ENCODE measurements at regions not wholly inside any gene's neighbourhood (a gene's known extent, or its start where the extent isn't known, plus 50 kb on each side); places are given as distances from the start of the nearest gene placed in this dataset.
"Not testable (repeated sequence)": the region's sequence is repeated elsewhere in the genome, so short reads cannot be mapped to it uniquely, and the experiment has no call there.

- Histone ChIP-seq H3K27ac (ENCODE audit: insufficient read depth, low read length) (no peak overlapping the region), H3K79me2 (ENCODE audit: control insufficient read depth, insufficient read depth, low read length) (no peaks in the 10 kb centered on the region), H3K9ac (ENCODE audit: insufficient read depth, low read length) (no peak overlapping the region), H3K36me3 (ENCODE audit: control insufficient read depth, insufficient read depth, low read length) (no peaks in the 10 kb centered on the region), H3K4me1 (ENCODE audit: control insufficient read depth, extremely low read depth, insufficient read depth, low read length) (no peaks in the 10 kb centered on the region), H3K4me3 (replicated peaks in 1 of 4; ENCODE audit: control extremely low read depth in 1 of 4, insufficient read depth in 1 of 4, low read depth in 3 of 4, low read length in 4 of 4) (no peak overlapping the region), H3K9me3 (ENCODE audit: control insufficient read depth, insufficient read depth, low read depth, low read length) (no peaks in the 10 kb centered on the region), H4K20me1 (ENCODE audit: control insufficient read depth, extremely low read depth, insufficient read depth, low read length) (no peaks in the 10 kb centered on the region), H3K4me2 (ENCODE audit: extremely low read depth, insufficient read depth, low read length) (no peak overlapping the region), H3K27me3 (ENCODE audit: control insufficient read depth, insufficient read depth, low read length) (no peaks in the 10 kb centered on the region), H2AFZ (ENCODE audit: low read length) (no peak overlapping the region)
- DNase-seq (ENCODE audit: low read depth in 2 of 2), result no peak
- no peak for TF ChIP-seq CTCF (conservative IDR thresholded peaks at IDR 0.05 in 1 of 2, IDR thresholded peaks at IDR 0.05 in 1 of 2; ENCODE audit: low read depth in 1 of 2, low read length in 2 of 2)
- no peak for TF ChIP-seq EZH2 (IDR thresholded peaks at IDR 0.05; ENCODE audit: low read length, missing control alignments)
These were observed 476.8 kb upstream of the PTGER4 start for GRCh38 chr5:40202814-40203440.

GRCh38 chr5:40198736-40199135 is 481.0 kb upstream of the PTGER4 start:
- H3K36me3 ChIP-seq (ENCODE audit: control insufficient read depth, insufficient read depth, low read length), result no peaks in the 10 kb centered on the region
- no peaks in the 10 kb centered on the region for H3K79me2 ChIP-seq (ENCODE audit: control insufficient read depth, insufficient read depth, low read length)
- H3K27ac ChIP-seq (ENCODE audit: insufficient read depth, low read length), result no peak overlapping the region
- TF ChIP-seq EZH2 (IDR thresholded peaks at IDR 0.05; ENCODE audit: low read length, missing control alignments) (no peak), CTCF (conservative IDR thresholded peaks at IDR 0.05 in 1 of 2, IDR thresholded peaks at IDR 0.05 in 1 of 2; ENCODE audit: low read depth in 1 of 2, low read length in 2 of 2) (no peak)
- H2AFZ ChIP-seq (ENCODE audit: low read length), result no peak overlapping the region
- H3K9ac ChIP-seq (ENCODE audit: insufficient read depth, low read length), result no peak overlapping the region
- H3K4me3 ChIP-seq (replicated peaks in 1 of 4; ENCODE audit: control extremely low read depth in 1 of 4, insufficient read depth in 1 of 4, low read depth in 3 of 4, low read length in 4 of 4), result no peak overlapping the region
- no peaks in the 10 kb centered on the region for H3K4me1 ChIP-seq (ENCODE audit: control insufficient read depth, extremely low read depth, insufficient read depth, low read length)
- no peaks in the 10 kb centered on the region for H4K20me1 ChIP-seq (ENCODE audit: control insufficient read depth, extremely low read depth, insufficient read depth, low read length)
- no peaks in the 10 kb centered on the region for H3K9me3 ChIP-seq (ENCODE audit: control insufficient read depth, insufficient read depth, low read depth, low read length)
- DNase-seq (ENCODE audit: low read depth in 2 of 2), result peak in 1 of 2 donors; percentile 36
- no peaks in the 10 kb centered on the region for H3K27me3 ChIP-seq (ENCODE audit: control insufficient read depth, insufficient read depth, low read length)
- H3K4me2 ChIP-seq (ENCODE audit: extremely low read depth, insufficient read depth, low read length), result no peak overlapping the region

- H3K9ac ChIP-seq (ENCODE audit: insufficient read depth, low read length); H3K9me3 ChIP-seq (ENCODE audit: control insufficient read depth, insufficient read depth, low read depth, low read length); H3K4me3 ChIP-seq (replicated peaks in 1 of 4; ENCODE audit: control extremely low read depth in 1 of 4, insufficient read depth in 1 of 4, low read depth in 3 of 4, low read length in 4 of 4); H2AFZ ChIP-seq (ENCODE audit: low read length); H3K79me2 ChIP-seq (ENCODE audit: control insufficient read depth, insufficient read depth, low read length); H3K36me3 ChIP-seq (ENCODE audit: control insufficient read depth, insufficient read depth, low read length); H4K20me1 ChIP-seq (ENCODE audit: control insufficient read depth, extremely low read depth, insufficient read depth, low read length); H3K4me2 ChIP-seq (ENCODE audit: extremely low read depth, insufficient read depth, low read length); H3K27me3 ChIP-seq (ENCODE audit: control insufficient read depth, insufficient read depth, low read length); DNase-seq (ENCODE audit: low read depth in 2 of 2); H3K4me1 ChIP-seq (ENCODE audit: control insufficient read depth, extremely low read depth, insufficient read depth, low read length); H3K27ac ChIP-seq (ENCODE audit: insufficient read depth, low read length): not testable (repeated sequence)
These were observed 484.1 kb upstream of the PTGER4 start for GRCh38 chr5:40195574-40195973.

Data from fibroblast of lung (primary cell).